ENCODE measurements at regions not wholly inside any gene's neighbourhood (a gene's known extent, or its start where the extent isn't known, plus 50 kb on each side); places are given as distances from the start of the nearest gene placed in this dataset.

DNA sequence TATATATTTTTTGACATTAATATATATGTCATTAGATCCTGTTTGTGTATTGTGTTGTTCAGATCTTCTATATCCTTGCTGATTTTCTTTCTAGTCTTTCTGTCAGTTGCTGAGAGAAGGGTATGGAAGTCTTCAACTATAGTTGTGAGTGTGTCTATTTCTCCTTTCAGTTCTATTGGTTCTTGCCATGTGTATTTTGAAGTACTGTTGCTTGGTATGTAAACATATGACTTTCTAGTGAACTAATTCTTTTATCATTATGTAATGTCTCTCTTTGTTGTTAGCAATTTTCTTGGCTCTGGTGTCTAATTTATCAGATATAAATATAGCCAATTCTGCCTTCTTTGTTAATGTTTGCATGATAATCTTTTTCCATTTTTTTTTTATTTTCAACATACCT lies 84.3 kb upstream of the CAST start:
- Histone ChIP-seq H3K27ac (no peak overlapping the region), H3K4me1 (ENCODE audit: low read depth) (no peaks in the 10 kb centered on the region), H3K36me3 (no peaks in the 10 kb centered on the region), H3K9me3 (ENCODE audit: low read depth) (no peaks in the 10 kb centered on the region), H3K4me3 (no peak overlapping the region), H3K27me3 (no peaks in the 10 kb centered on the region)
- DNase-seq (ENCODE audit: low read depth in 1 of 2, low spot score in 1 of 2) = no peak
- TF ChIP-seq, protein P1, sequence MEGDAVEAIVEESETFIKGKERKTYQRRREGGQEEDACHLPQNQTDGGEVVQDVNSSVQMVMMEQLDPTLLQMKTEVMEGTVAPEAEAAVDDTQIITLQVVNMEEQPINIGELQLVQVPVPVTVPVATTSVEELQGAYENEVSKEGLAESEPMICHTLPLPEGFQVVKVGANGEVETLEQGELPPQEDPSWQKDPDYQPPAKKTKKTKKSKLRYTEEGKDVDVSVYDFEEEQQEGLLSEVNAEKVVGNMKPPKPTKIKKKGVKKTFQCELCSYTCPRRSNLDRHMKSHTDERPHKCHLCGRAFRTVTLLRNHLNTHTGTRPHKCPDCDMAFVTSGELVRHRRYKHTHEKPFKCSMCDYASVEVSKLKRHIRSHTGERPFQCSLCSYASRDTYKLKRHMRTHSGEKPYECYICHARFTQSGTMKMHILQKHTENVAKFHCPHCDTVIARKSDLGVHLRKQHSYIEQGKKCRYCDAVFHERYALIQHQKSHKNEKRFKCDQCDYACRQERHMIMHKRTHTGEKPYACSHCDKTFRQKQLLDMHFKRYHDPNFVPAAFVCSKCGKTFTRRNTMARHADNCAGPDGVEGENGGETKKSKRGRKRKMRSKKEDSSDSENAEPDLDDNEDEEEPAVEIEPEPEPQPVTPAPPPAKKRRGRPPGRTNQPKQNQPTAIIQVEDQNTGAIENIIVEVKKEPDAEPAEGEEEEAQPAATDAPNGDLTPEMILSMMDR (IDR thresholded peaks at IDR 0.05; ENCODE audit: low read depth, low read length) = no peak

DNA sequence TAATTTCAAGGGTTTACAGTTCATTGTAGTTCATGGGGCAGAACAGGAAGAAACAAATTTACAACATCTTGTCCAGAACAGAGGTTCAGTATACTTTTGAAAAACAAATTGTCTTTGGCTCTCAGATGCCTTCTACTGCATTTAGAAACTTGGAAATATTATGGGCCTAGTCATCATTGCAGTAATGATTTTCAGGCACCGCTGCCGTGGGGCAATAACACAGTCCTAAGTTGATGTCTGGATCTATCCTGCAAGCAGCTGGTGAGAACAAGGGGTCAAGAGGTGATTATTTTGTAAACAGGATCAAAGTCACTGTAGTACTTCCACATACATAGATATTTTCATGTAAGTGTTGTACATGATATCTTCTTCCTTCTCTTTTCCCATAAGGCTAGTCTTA lies 82.5 kb upstream of the CAST start:
- H3K36me3 ChIP-seq = no peaks in the 10 kb centered on the region
- no peaks in the 10 kb centered on the region for H3K27me3 ChIP-seq
- no peak overlapping the region for H3K27ac ChIP-seq
- no peaks in the 10 kb centered on the region for H3K9me3 ChIP-seq (ENCODE audit: low read depth)
- no peak overlapping the region for H3K4me3 ChIP-seq
- TF ChIP-seq, protein P1 (IDR thresholded peaks at IDR 0.05; ENCODE audit: low read depth, low read length) = no peak
- no peaks in the 10 kb centered on the region for H3K4me1 ChIP-seq (ENCODE audit: low read depth)
- DNase-seq (ENCODE audit: low read depth in 1 of 2, low spot score in 1 of 2) = no peak

DNA sequence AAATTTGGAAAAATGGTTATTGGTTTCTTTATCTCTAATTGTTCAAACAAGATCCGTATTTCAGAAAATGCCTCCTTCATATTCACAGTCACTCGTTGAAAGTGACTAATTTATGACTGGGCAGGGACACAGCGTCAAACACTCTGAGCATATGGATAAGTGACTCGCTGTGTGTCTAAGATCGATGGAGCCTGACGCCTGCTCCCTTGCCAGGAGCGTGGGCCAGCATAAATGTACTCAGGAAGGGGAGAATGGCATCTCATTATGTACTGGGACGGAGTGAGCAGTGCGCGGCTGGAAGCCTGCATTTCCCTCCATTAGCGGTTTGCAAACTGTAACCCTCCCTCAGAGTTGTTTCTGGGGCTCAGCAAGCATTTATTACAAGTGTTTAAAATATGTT lies 79.8 kb upstream of the CAST start:
- no peaks in the 10 kb centered on the region for H3K9me3 ChIP-seq (ENCODE audit: low read depth)
- no peaks in the 10 kb centered on the region for H3K4me1 ChIP-seq (ENCODE audit: low read depth)
- no peaks in the 10 kb centered on the region for H3K36me3 ChIP-seq
- TF ChIP-seq, protein P1 (IDR thresholded peaks at IDR 0.05; ENCODE audit: low read depth, low read length) = no peak
- no peaks in the 10 kb centered on the region for H3K27me3 ChIP-seq
- H3K4me3 ChIP-seq = no peak overlapping the region
- DNase-seq (ENCODE audit: low read depth in 1 of 2, low spot score in 1 of 2) = no peak
- H3K27ac ChIP-seq = no peak overlapping the region

DNA sequence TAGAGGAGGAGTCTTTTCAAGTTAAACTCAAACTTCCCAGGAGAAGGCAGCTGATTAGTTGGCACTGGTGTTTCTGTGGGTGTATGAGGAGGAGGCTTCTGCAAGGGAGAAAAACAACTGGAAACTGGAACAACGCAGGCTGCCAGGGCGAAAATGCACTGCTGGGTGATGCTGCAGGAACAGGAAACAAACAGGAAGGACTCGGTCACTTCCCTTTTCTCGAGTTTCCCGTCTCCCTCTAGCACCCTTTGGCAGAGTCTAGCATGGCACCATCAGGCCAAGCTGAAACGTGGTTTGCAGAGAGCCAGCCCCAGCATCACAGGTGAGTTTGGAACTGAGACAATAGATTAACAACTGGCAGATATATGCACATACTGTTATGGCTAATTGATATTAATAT lies 77.5 kb upstream of the CAST start:
- Histone ChIP-seq H3K36me3 (no peaks in the 10 kb centered on the region), H3K27me3 (no peaks in the 10 kb centered on the region), H3K9me3 (ENCODE audit: low read depth) (no peaks in the 10 kb centered on the region), H3K4me3 (no peak overlapping the region), H3K4me1 (ENCODE audit: low read depth) (no peaks in the 10 kb centered on the region), H3K27ac (no peak overlapping the region)
- DNase-seq (ENCODE audit: low read depth in 1 of 2, low spot score in 1 of 2) = no peak
- TF ChIP-seq, protein P1 (IDR thresholded peaks at IDR 0.05; ENCODE audit: low read depth, low read length) = no peak

DNA sequence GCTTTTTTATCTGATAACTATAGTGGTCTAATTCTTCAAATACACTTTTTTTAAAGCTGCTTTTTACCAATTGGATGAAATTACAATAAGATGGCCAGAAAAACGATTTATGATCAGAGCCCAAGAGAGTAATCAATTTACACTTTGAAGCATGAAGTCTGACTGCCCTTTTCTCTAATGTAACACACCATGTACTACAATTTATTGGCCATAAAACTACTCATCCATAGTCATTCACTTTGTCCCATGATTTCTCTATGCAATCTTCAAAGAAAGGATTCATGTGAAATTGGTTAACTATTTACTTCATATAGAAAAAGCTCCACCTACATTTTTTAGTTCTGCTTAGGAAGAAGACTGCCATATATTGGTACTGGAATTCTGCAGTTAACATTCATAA lies 73.6 kb upstream of the CAST start:
- H3K27me3 ChIP-seq = no peaks in the 10 kb centered on the region
- H3K4me1 ChIP-seq (ENCODE audit: low read depth) = no peaks in the 10 kb centered on the region
- no peak overlapping the region for H3K27ac ChIP-seq
- TF ChIP-seq, protein P1 (IDR thresholded peaks at IDR 0.05; ENCODE audit: low read depth, low read length) = no peak
- no peaks in the 10 kb centered on the region for H3K36me3 ChIP-seq
- no peaks in the 10 kb centered on the region for H3K9me3 ChIP-seq (ENCODE audit: low read depth)
- no peak for DNase-seq (ENCODE audit: low read depth in 1 of 2, low spot score in 1 of 2)
- H3K4me3 ChIP-seq = no peak overlapping the region

DNA sequence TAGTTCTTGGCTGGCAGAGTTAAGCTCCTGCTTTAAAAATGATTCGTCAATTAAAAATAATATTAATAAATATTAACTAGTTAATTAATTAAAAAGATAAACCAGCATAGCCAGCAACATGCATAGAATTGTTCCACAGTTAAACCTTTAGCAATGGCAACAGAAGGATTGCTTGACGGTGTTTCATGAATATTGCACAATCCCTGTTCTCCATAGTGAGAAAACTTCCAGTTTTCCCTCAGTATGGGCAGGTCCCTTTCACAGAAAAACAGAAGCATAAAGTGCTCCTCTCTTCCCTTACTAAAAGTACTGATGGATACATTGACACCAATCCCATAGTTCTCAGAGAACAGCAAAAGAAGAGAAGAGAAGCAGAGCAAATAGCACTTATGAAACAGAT lies 71.4 kb upstream of the CAST start:
- DNase-seq (ENCODE audit: low read depth in 1 of 2, low spot score in 1 of 2) = peak in 1 of 2 donors; percentile 21
- no peaks in the 10 kb centered on the region for H3K4me1 ChIP-seq (ENCODE audit: low read depth)
- H3K27me3 ChIP-seq = no peaks in the 10 kb centered on the region
- TF ChIP-seq, protein P1 (IDR thresholded peaks at IDR 0.05; ENCODE audit: low read depth, low read length) = no peak
- H3K4me3 ChIP-seq = no peak overlapping the region
- no peaks in the 10 kb centered on the region for H3K9me3 ChIP-seq (ENCODE audit: low read depth)
- no peak overlapping the region for H3K27ac ChIP-seq
- no peaks in the 10 kb centered on the region for H3K36me3 ChIP-seq
